Mesendoderm (in vitro differentiated cells): ENCODE measurements at regions not wholly inside any gene's neighbourhood (a gene's known extent, or its start where the extent isn't known, plus 50 kb on each side); places are given as distances from the start of the nearest gene placed in this dataset.
"Not testable (repeated sequence)": the region's sequence is repeated elsewhere in the genome, so short reads cannot be mapped to it uniquely, and the experiment has no call there.

Source experiments
- DNase-seq: peaks from one replicate; pipeline ENCODE4 v3.0.0; 2013
- H2AK5ac ChIP-seq: 2 replicates; pipeline ENCODE4 v1.6.1; 2013; ENCODE audit warnings: low read length, inconsistent platforms
- H2BK120ac ChIP-seq: 2 replicates; pipeline ENCODE4 v1.6.1; 2013; ENCODE audit warnings: low read depth, mild to moderate bottlenecking, low read length, moderate library complexity, mixed read lengths
- H2BK15ac ChIP-seq: replicated peaks from 2 replicates; pipeline ENCODE4 v1.6.1; 2013; ENCODE audit warnings: low read depth, mild to moderate bottlenecking, moderate library complexity
- H2BK5ac ChIP-seq: 2 replicates; pipeline ENCODE4 v1.6.1; 2013; ENCODE audit warnings: low read length, inconsistent platforms
- H3K18ac ChIP-seq: 2 replicates; pipeline ENCODE4 v1.6.1; 2013; ENCODE audit warnings: mild to moderate bottlenecking, low read length, mixed read lengths
- H3K23ac ChIP-seq: one replicate; pipeline ENCODE4 v1.6.1; 2013; ENCODE audit warnings: low read length
- H3K27ac ChIP-seq: 2 replicates; pipeline ENCODE4 v1.5.1; 2013; ENCODE audit warnings: low read depth, mild to moderate bottlenecking, inconsistent platforms, low read length, moderate library complexity
- H3K27me3 ChIP-seq: 2 replicates; pipeline ENCODE4 v1.6.1; 2013; ENCODE audit warnings: low read length, control low read depth, mild to moderate bottlenecking, inconsistent platforms; ENCODE audit not compliant: insufficient read depth, poor library complexity
- H3K36me3 ChIP-seq: 2 replicates; pipeline ENCODE4 v1.6.1; 2013; ENCODE audit warnings: low read length, inconsistent platforms; ENCODE audit not compliant: control insufficient read depth, insufficient read depth
- H3K4ac ChIP-seq: one replicate; pipeline ENCODE4 v1.6.1; 2013; ENCODE audit warnings: low read depth, mild to moderate bottlenecking, low read length, moderate library complexity
- H3K4me1 ChIP-seq: 2 replicates; pipeline ENCODE4 v1.6.1; 2013; ENCODE audit warnings: low read depth, low read length, inconsistent platforms; ENCODE audit not compliant: control insufficient read depth
- H3K4me2 ChIP-seq: 2 replicates; pipeline ENCODE4 v1.6.1; 2013; ENCODE audit warnings: low read length
- H3K4me3 ChIP-seq: 2 replicates; pipeline ENCODE4 v1.5.1; 2013; ENCODE audit warnings: mild to moderate bottlenecking, low read length
- H3K56ac ChIP-seq: one replicate; pipeline ENCODE4 v1.6.1; 2013; ENCODE audit warnings: low read length
- H3K79me1 ChIP-seq: 2 replicates; pipeline ENCODE4 v1.6.1; 2013; ENCODE audit warnings: low read length, inconsistent platforms
- H3K79me2 ChIP-seq: 2 replicates; pipeline ENCODE4 v1.6.1; 2013; ENCODE audit warnings: mild to moderate bottlenecking, low read length; ENCODE audit not compliant: control insufficient read depth, insufficient read depth
- H3K9ac ChIP-seq: 2 replicates; pipeline ENCODE4 v1.6.1; 2013; ENCODE audit warnings: low read length, inconsistent platforms
- H4K5ac ChIP-seq: one replicate; pipeline ENCODE4 v1.6.1; 2013; ENCODE audit warnings: low read length
- H4K8ac ChIP-seq: one replicate; pipeline ENCODE4 v1.6.1; 2013; ENCODE audit warnings: low read depth, mild to moderate bottlenecking, control low read depth, low read length, moderate library complexity
- WGBS: extraction: QIAGEN DNeasy Blood & Tissue Kit; methylation state at CpG from one replicate; pipeline ENCODE4 v1.1.7; 2013; ENCODE audit warnings: low lambda C conversion rate, missing lambda C conversion rate; ENCODE audit not compliant: insufficient coverage; ENCODE audit errors: extremely low coverage; 5-methylcytosine and 5-hydroxymethylcytosine counted together

DNA sequence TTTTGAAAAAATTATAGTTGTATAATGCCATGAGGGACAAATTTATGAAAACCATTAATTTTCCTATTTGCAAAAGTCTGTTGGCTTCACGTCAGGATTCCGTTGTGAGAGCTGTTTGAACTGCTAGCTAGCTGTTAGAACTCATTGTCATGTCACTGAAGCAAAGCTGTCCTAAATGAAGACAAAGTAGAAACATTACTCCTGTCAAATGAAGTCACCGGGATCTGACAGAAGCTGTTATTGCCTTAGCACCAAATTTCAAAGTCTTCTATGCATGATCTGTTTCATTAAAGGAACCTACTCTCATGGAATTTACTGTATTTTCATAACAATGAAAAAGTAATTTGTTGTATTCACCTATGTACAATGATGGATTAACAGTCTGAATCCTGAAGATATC is 479.8 kb downstream of the PLOD2 start:
- H3K56ac ChIP-seq, result no peak overlapping the region
- no peak overlapping the region for H3K4ac ChIP-seq
- H4K5ac ChIP-seq, result no peak overlapping the region
- no peak overlapping the region for H3K4me3 ChIP-seq
- no peak overlapping the region for H2AK5ac ChIP-seq
- H3K4me2 ChIP-seq, result no peak overlapping the region
- WGBS, result no CpG with 5 or more reads among the region's 3 CpGs
- H3K18ac ChIP-seq, result no peak overlapping the region
- H3K9ac ChIP-seq, result no peak overlapping the region
- H4K8ac ChIP-seq, result no peak overlapping the region
- H3K4me1 ChIP-seq, result no peaks in the 10 kb centered on the region
- no peaks in the 10 kb centered on the region for H3K79me2 ChIP-seq
- no peaks in the 10 kb centered on the region for H3K79me1 ChIP-seq
- DNase-seq, result no peak
- no peaks in the 10 kb centered on the region for H3K36me3 ChIP-seq
- no peak overlapping the region for H3K23ac ChIP-seq
- H2BK120ac ChIP-seq, result no peak overlapping the region
- H2BK5ac ChIP-seq, result no peak overlapping the region
- no peak overlapping the region for H3K27ac ChIP-seq
- H3K27me3 ChIP-seq, result no peaks in the 10 kb centered on the region
- H2BK15ac ChIP-seq, result no peak overlapping the region

DNA sequence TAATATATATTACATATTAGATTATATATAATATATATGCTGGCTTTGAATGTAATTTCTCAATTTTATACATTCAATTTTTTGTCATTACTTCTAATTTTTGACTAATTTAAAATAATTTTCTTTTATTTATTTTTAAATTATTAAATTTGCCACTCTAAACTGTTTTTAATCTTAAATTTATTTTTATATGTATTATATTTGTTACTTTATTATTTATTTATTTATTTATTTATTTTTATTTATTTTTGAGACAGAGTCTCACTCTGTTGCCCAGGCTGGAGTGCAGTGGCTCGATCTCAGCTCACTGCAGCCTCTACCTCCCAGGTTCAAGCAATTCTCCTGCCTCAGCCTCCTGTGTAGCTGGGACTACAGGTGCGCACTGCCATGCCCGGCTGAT is 473.0 kb downstream of the PLOD2 start:
- H3K23ac ChIP-seq, DNase-seq, H3K56ac ChIP-seq, H2BK5ac ChIP-seq, H3K9ac ChIP-seq, H3K79me1 ChIP-seq, H3K4me1 ChIP-seq, H3K4ac ChIP-seq, H3K4me2 ChIP-seq, H4K5ac ChIP-seq, H3K27me3 ChIP-seq, H3K18ac ChIP-seq, H3K36me3 ChIP-seq, H2AK5ac ChIP-seq, H2BK15ac ChIP-seq, H2BK120ac ChIP-seq, H4K8ac ChIP-seq, H3K27ac ChIP-seq, H3K4me3 ChIP-seq, H3K79me2 ChIP-seq: not testable (repeated sequence)
- no CpG with 5 or more reads among the region's 3 CpGs for WGBS

GRCh38 chr3:145692751-145693150 is 468.2 kb downstream of the PLOD2 start:
- Histone ChIP-seq H3K36me3 (no peaks in the 10 kb centered on the region), H2BK120ac (no peak overlapping the region), H2BK5ac (no peak overlapping the region), H3K79me2 (no peaks in the 10 kb centered on the region), H3K23ac (no peak overlapping the region), H2BK15ac (no peak overlapping the region), H4K5ac (no peak overlapping the region), H2AK5ac (no peak overlapping the region), H3K4ac (no peak overlapping the region), H3K79me1 (no peaks in the 10 kb centered on the region), H3K27me3 (no peaks in the 10 kb centered on the region), H3K18ac (no peak overlapping the region), H3K56ac (no peak overlapping the region), H3K4me2 (no peak overlapping the region), H3K9ac (no peak overlapping the region), H4K8ac (no peak overlapping the region), H3K4me3 (no peak overlapping the region), H3K4me1 (no peaks in the 10 kb centered on the region), H3K27ac (no peak overlapping the region)
- no CpG with 5 or more reads among the region's 2 CpGs for whole genome bisulfite sequencing
- DNase-seq, result peak; percentile 85

DNA sequence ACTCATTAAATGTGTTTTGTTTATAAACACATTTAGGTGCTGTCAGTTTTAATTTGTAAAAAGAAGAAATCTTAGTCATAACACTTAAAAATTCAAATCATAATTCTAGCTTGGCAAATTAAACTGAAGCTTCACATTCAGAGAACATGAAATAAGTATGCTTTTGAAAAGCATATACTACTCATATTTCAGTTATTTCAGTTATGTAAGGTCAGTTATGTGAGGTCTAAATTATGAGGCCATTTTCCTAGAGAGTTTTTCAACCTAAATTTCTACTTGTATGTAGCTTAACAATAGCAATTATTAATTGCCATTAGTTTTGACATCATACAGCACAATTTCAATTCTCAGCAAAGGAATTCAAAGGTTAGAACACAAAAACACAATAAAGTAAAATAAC is 465.0 kb downstream of the PLOD2 start:
- Histone ChIP-seq H3K23ac (no peak overlapping the region), H3K4ac (no peak overlapping the region), H3K18ac (no peak overlapping the region), H2AK5ac (no peak overlapping the region), H4K5ac (no peak overlapping the region), H3K56ac (no peak overlapping the region), H3K27ac (no peak overlapping the region), H3K79me1 (no peaks in the 10 kb centered on the region), H3K4me3 (no peak overlapping the region), H3K36me3 (no peaks in the 10 kb centered on the region), H2BK15ac (no peak overlapping the region), H3K27me3 (no peaks in the 10 kb centered on the region), H3K4me2 (no peak overlapping the region), H4K8ac (no peak overlapping the region), H2BK5ac (no peak overlapping the region), H3K79me2 (no peaks in the 10 kb centered on the region), H3K9ac (no peak overlapping the region), H3K4me1 (no peaks in the 10 kb centered on the region), H2BK120ac (no peak overlapping the region)
- DNase-seq, result no peak

- no peak overlapping the region for H4K5ac ChIP-seq
- no peak overlapping the region for H3K18ac ChIP-seq
- no peak overlapping the region for H2BK5ac ChIP-seq
- H3K4me1 ChIP-seq, result no peaks in the 10 kb centered on the region
- H3K9ac ChIP-seq, result no peak overlapping the region
- no peak for DNase-seq
- no peak overlapping the region for H3K4ac ChIP-seq
- no peak overlapping the region for H3K27ac ChIP-seq
- no peak overlapping the region for H4K8ac ChIP-seq
- H2AK5ac ChIP-seq, result no peak overlapping the region
- H3K36me3 ChIP-seq, result no peaks in the 10 kb centered on the region
- H3K4me3 ChIP-seq, result no peak overlapping the region
- no peak overlapping the region for H2BK15ac ChIP-seq
- H3K79me1 ChIP-seq, result no peaks in the 10 kb centered on the region
- no peak overlapping the region for H2BK120ac ChIP-seq
- no peak overlapping the region for H3K56ac ChIP-seq
- H3K23ac ChIP-seq, result no peak overlapping the region
- H3K27me3 ChIP-seq, result no peaks in the 10 kb centered on the region
- no peak overlapping the region for H3K4me2 ChIP-seq
- no CpG with 5 or more reads among the region's 7 CpGs for WGBS
- H3K79me2 ChIP-seq, result no peaks in the 10 kb centered on the region
Observed at GRCh38 chr3:145698250-145698649, 462.7 kb downstream of the PLOD2 start.

DNA sequence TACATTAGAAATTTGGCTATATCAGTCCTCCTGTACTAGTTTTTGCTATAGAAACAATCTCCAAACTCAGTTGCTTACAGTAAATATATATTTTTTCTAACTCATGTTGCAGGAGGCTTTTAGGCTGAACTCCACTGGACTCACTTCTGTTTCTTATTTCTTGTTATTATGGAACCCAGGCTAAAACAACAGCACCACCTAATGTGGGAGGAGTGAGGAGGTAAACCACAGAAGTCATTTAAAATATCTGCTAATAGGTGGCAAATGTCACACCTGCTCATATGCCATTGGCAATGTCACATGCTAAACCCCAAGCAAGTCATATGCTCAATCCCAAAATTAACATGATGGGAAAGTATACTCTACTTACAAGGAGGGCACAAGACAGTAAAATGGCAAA is 462.2 kb downstream of the PLOD2 start:
- H4K8ac ChIP-seq, result no peak overlapping the region

More for the DNA sequence above, 462.2 kb downstream of the PLOD2 start:
- Histone ChIP-seq H3K79me2 (no peaks in the 10 kb centered on the region), H4K5ac (no peak overlapping the region), H3K27ac (no peak overlapping the region), H3K4ac (no peak overlapping the region), H3K4me2 (no peak overlapping the region), H2BK5ac (no peak overlapping the region), H2BK15ac (no peak overlapping the region), H3K18ac (no peak overlapping the region), H3K4me1 (no peaks in the 10 kb centered on the region), H2AK5ac (no peak overlapping the region), H2BK120ac (no peak overlapping the region), H3K27me3 (no peaks in the 10 kb centered on the region), H3K36me3 (no peaks in the 10 kb centered on the region), H3K23ac (no peak overlapping the region), H3K79me1 (no peaks in the 10 kb centered on the region), H3K4me3 (no peak overlapping the region), H3K56ac (no peak overlapping the region), H3K9ac (no peak overlapping the region)
- DNase-seq, result peak; percentile 16
